HG03442 (cell line): ENCODE measurements at regions not wholly inside any gene's neighbourhood (a gene's known extent, or its start where the extent isn't known, plus 50 kb on each side); places are given as distances from the start of the nearest gene placed in this dataset.
"Not testable (repeated sequence)": the region's sequence is repeated elsewhere in the genome, so short reads cannot be mapped to it uniquely, and the experiment has no call there.

Experiments used
- ATAC-seq: cut with Tn5 transposase; IDR thresholded peaks from one replicate; pipeline ENCODE4 v1.9.1; 2021; ENCODE audit warnings: mild to moderate bottlenecking, moderate library complexity; ENCODE audit not compliant: unreplicated experiment

GRCh38 chr12:107826276-107826675 is 51.8 kb downstream of the ASCL4 start:
- no peak for ATAC-seq

GRCh38 chr12:107829271-107829670 is 54.8 kb downstream of the ASCL4 start:
- no peak for ATAC-seq

GRCh38 chr12:107832441-107832840 is 57.9 kb downstream of the ASCL4 start:
- no peak for ATAC-seq

- no peak for ATAC-seq
These were observed 65.7 kb downstream of the ASCL4 start for GRCh38 chr12:107840186-107840585.

GRCh38 chr12:107843351-107844311 is 69.1 kb downstream of the ASCL4 start:
- ATAC-seq = no peak

- no peak for ATAC-seq
These were observed 69.9 kb downstream of the ASCL4 start for GRCh38 chr12:107844312-107844921.

GRCh38 chr12:107845226-107845979 is 70.9 kb downstream of the ASCL4 start:
- no peak for ATAC-seq

GRCh38 chr12:107845980-107846659 is 71.6 kb downstream of the ASCL4 start:
- ATAC-seq = no peak

GRCh38 chr12:107847430-107847829 is 72.9 kb downstream of the ASCL4 start:
- no peak for ATAC-seq

GRCh38 chr12:107847830-107848229 is 73.3 kb downstream of the ASCL4 start:
- ATAC-seq = no peak

GRCh38 chr12:107853479-107853878 is 79.0 kb downstream of the ASCL4 start:
- no peak for ATAC-seq

- ATAC-seq = no peak
These were observed 81.0 kb downstream of the ASCL4 start for GRCh38 chr12:107855471-107855870.

GRCh38 chr12:107856096-107856495 is 81.6 kb downstream of the ASCL4 start:
- no peak for ATAC-seq

GRCh38 chr12:107857191-107857590 is 82.7 kb downstream of the ASCL4 start:
- no peak for ATAC-seq

GRCh38 chr12:107859367-107859766 is 84.9 kb downstream of the ASCL4 start:
- no peak for ATAC-seq

- no peak for ATAC-seq
These were observed 89.7 kb downstream of the ASCL4 start for GRCh38 chr12:107864235-107864634.

GRCh38 chr12:107864727-107865126 is 90.2 kb downstream of the ASCL4 start:
- not testable (repeated sequence) for ATAC-seq

- ATAC-seq = no peak
These were observed 98.7 kb downstream of the ASCL4 start for GRCh38 chr12:107873223-107873622.

- ATAC-seq = no peak
These were observed 101.3 kb downstream of the ASCL4 start for GRCh38 chr12:107875786-107876185.

- no peak for ATAC-seq
These were observed 110.5 kb downstream of the ASCL4 start for GRCh38 chr12:107884769-107885694.
